PC-3 (cell line): ENCODE measurements at regions not wholly inside any gene's neighbourhood (a gene's known extent, or its start where the extent isn't known, plus 50 kb on each side); places are given as distances from the start of the nearest gene placed in this dataset.

Source experiments
- ATAC-seq: fragments of 200-7000 bp; cut with Tn5 transposase; 2 replicates; pipeline ENCODE4 v1.9.1; 2020; ENCODE audit warnings: mild to moderate bottlenecking, moderate library complexity
- BruUV-seq: library from RNA; stranded (reverse); fragments of 400-500 nt; replicated peaks from 2 replicates; lab custom pipeline; 2021; lab: Mats Ljungman, UMichigan
- CTCF ChIA-PET: fragments of 300-600 bp; sonication (Branson Sonifier 250); formaldehyde crosslinking; loops from one replicate; lab custom pipeline; 2022; ENCODE audit warnings: antibody characterized with exemption; lab: Charles Lee
- POLR2A ChIA-PET: fragments of 300-600 bp; sonication (Branson Sonifier 250); formaldehyde crosslinking; loops from one replicate; lab custom pipeline; 2022; ENCODE audit warnings: antibody characterized with exemption; ENCODE audit not compliant: unreplicated experiment; lab: Charles Lee
- DNase-seq: peaks from one replicate; pipeline ENCODE4 v3.0.0-alpha.2; 2015
- H2AFZ ChIP-seq: fragments of 300-600 bp; sonication (generic); 2 replicates; pipeline ENCODE4 v1.6.0; 2016; ENCODE audit warnings: antibody characterized with exemption, low read length
- H3F3A ChIP-seq: fragments of 300-600 bp; sonication (generic); one replicate; pipeline ENCODE4 v1.6.0; 2017; ENCODE audit warnings: antibody characterized with exemption, low read length, control low read depth, mild to moderate bottlenecking; ENCODE audit not compliant: unreplicated experiment
- H3K27ac ChIP-seq: fragments of 300-600 bp; sonication (generic); 2 replicates; pipeline ENCODE4 v1.5.1; 2016; ENCODE audit warnings: mild to moderate bottlenecking, low read length
- H3K27me3 ChIP-seq: fragments of 300-600 bp; sonication (generic); 2 replicates; pipeline ENCODE4 v1.6.1; 2016; ENCODE audit warnings: low read length, mixed read lengths
- H3K36me3 ChIP-seq: fragments of 300-600 bp; sonication (generic); 2 replicates; pipeline ENCODE4 v1.6.1; 2016; ENCODE audit warnings: low read depth, mixed run types, low read length, mixed read lengths
- H3K4me1 ChIP-seq: fragments of 300-600 bp; sonication (generic); 2 replicates; pipeline ENCODE4 v1.5.1; 2016; ENCODE audit warnings: low read length; ENCODE audit not compliant: insufficient read depth
- H3K4me2 ChIP-seq: fragments of 300-600 bp; sonication (generic); 2 replicates; pipeline ENCODE4 v1.6.0; 2016; ENCODE audit warnings: low read length
- H3K4me3 ChIP-seq: fragments of 300-600 bp; sonication (generic); 2 replicates; pipeline ENCODE4 v1.5.1; 2016; ENCODE audit warnings: mild to moderate bottlenecking, low read length, mixed read lengths
- H3K79me2 ChIP-seq: fragments of 300-600 bp; sonication (generic); 2 replicates; pipeline ENCODE4 v1.6.1; 2017; ENCODE audit warnings: low read length, mixed read lengths
- H3K9ac ChIP-seq: fragments of 300-600 bp; sonication (generic); 2 replicates; pipeline ENCODE4 v1.6.0; 2016; ENCODE audit warnings: mild to moderate bottlenecking, low read length
- H3K9me2 ChIP-seq: fragments of 300-600 bp; sonication (generic); replicated peaks from 2 replicates; pipeline ENCODE4 v1.6.1; 2016; ENCODE audit warnings: mixed run types, low read length, mixed read lengths
- H3K9me3 ChIP-seq: fragments of 300-600 bp; sonication (generic); 2 replicates; pipeline ENCODE4 v1.6.1; 2016; ENCODE audit warnings: low read length, mixed read lengths
- H4K20me1 ChIP-seq: fragments of 300-600 bp; sonication (generic); 2 replicates; pipeline ENCODE4 v1.6.1; 2016; ENCODE audit warnings: low read length, mixed read lengths
- CTCF ChIP-seq: fragments of 300-600 bp; sonication (generic); conservative IDR thresholded peaks from 2 replicates; pipeline ENCODE4 v1.5.1; 2017; ENCODE audit warnings: antibody characterized with exemption, low read depth, mild to moderate bottlenecking, low read length
- EZH2 ChIP-seq: fragments of 300-600 bp; sonication (generic); IDR thresholded peaks from one replicate; pipeline ENCODE4 v1.6.1; 2017; ENCODE audit warnings: antibody characterized with exemption, mild to moderate bottlenecking, low read length; ENCODE audit not compliant: unreplicated experiment
- EZH2phosphoT487 ChIP-seq: fragments of 300-600 bp; sonication (generic); IDR thresholded peaks from 2 replicates; pipeline ENCODE4 v1.6.1; 2018; ENCODE audit warnings: mild to moderate bottlenecking, antibody characterized with exemption, low read length, borderline replicate concordance
- intact Hi-C: fragments of 100-400 bp; cut with micrococcal nuclease; formaldehyde crosslinking; loops from 2 replicates; pipeline ENCODE4 v1.9.0; 2023

DNA sequence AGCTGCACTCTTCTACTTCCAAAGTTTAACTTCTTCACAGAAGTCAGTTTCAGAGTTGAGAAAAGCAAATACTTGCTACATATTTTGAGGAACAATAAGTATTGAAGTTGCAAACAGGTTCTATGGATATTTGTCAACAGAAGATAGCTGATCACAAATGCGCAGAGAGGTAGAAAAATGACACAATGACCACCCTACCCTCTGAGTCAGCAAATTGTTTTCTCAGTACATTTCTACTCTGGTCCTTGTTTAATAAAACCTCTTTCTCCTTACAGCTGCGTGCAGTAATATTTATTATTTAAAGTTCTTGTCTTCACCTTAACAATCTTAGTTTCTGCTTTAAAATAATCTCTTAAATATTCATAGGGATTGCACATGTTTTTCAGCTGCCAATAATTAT lies 855.1 kb upstream of the CTNND2 start:
- CTCF ChIA-PET: no interaction called here
- POLR2A ChIA-PET: no interaction called here
- no peaks in the 10 kb centered on the region for H3K4me1 ChIP-seq
- H3K4me3 ChIP-seq: no peak overlapping the region
- H3K9me3 ChIP-seq: no peaks in the 10 kb centered on the region
- no peaks in the 10 kb centered on the region for H3K9me2 ChIP-seq
- H3F3A ChIP-seq: no peaks in the 10 kb centered on the region
- no peak for TF ChIP-seq CTCF
- no peak for TF ChIP-seq EZH2phosphoT487
- no peaks in the 10 kb centered on the region for H4K20me1 ChIP-seq
- no peak for DNase-seq
- no peak overlapping the region for H3K9ac ChIP-seq
- H3K27me3 ChIP-seq: no peaks in the 10 kb centered on the region
- H3K79me2 ChIP-seq: no peaks in the 10 kb centered on the region
- no peak overlapping the region for H3K27ac ChIP-seq
- H3K36me3 ChIP-seq: no peaks in the 10 kb centered on the region
- ATAC-seq: no peak
- intact Hi-C loops: no loop called here
- no TSS peak for BruUV-seq
- H3K4me2 ChIP-seq: peak overlapping the region; percentile 10; the same call in 1 of the 2 replicates
- no peak overlapping the region for H2AFZ ChIP-seq

DNA sequence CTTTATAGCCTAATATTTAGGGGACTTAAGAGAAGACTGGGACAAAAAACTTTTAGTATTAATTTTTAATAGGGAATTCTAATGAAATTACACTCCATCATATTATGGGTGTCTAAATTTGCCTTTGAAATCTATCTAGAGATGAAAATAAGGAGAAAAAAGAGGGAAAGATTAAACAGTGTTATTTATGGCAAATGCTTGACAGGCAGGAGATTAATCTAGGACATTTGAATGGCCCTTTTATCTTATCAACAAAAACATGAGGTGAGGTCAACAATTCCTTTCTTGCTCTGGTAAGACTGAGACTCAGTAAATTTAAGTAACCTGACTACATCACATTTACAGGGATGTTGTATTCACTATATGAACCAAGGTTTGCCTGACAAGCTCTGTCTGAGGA lies 852.8 kb upstream of the CTNND2 start:
- Histone ChIP-seq H3K79me2 (no peaks in the 10 kb centered on the region), H3K9ac (no peak overlapping the region), H3K9me2 (no peaks in the 10 kb centered on the region), H3K36me3 (no peaks in the 10 kb centered on the region), H4K20me1 (no peaks in the 10 kb centered on the region), H3K4me2 (no peak overlapping the region), H3K9me3 (no peaks in the 10 kb centered on the region), H2AFZ (no peak overlapping the region), H3K4me1 (no peaks in the 10 kb centered on the region), H3K27ac (no peak overlapping the region), H3K27me3 (no peaks in the 10 kb centered on the region), H3F3A (no peaks in the 10 kb centered on the region), H3K4me3 (no peak overlapping the region)
- POLR2A ChIA-PET: no interaction called here
- TF ChIP-seq EZH2: no peak
- TF ChIP-seq CTCF: no peak
- TF ChIP-seq EZH2phosphoT487: no peak
- no TSS peak for BruUV-seq
- CTCF ChIA-PET: no interaction called here
- no peak for ATAC-seq
- intact Hi-C loops: no loop called here
- DNase-seq: no peak

DNA sequence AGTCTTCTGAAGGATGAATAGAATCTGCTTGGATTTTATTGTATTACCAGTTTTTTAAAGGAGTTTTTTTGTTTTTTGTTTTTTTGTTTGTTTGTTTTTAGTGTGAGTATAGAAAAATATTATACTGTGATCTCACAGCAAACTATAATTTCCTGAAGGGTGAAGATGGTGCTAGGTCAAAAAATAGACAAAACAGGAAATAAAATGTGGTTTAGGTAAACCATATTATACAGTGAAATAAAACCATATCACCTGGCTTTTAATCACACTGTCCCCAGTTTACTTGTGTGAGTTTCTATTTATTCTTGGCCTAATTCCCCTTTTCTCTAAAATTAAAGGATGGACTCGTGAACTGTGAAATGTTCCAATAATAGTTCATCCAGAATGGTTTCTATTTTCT lies 841.3 kb upstream of the CTNND2 start:
- intact Hi-C loops: no loop called here
- Histone ChIP-seq H3K9ac (no peak overlapping the region), H3K27me3 (no peaks in the 10 kb centered on the region), H2AFZ (no peak overlapping the region), H4K20me1 (no peaks in the 10 kb centered on the region), H3K27ac (no peak overlapping the region), H3K9me2 (no peaks in the 10 kb centered on the region), H3K4me2 (no peak overlapping the region), H3K9me3 (no peaks in the 10 kb centered on the region), H3F3A (no peaks in the 10 kb centered on the region), H3K4me1 (no peaks in the 10 kb centered on the region), H3K36me3 (no peaks in the 10 kb centered on the region), H3K4me3 (no peak overlapping the region), H3K79me2 (no peaks in the 10 kb centered on the region)
- TF ChIP-seq EZH2phosphoT487: no peak
- ATAC-seq (no peak), DNase-seq (no peak)
- POLR2A ChIA-PET: no interaction called here
- CTCF ChIA-PET: no interaction called here
- no TSS peak for BruUV-seq
